ENCODE measurements at regions not wholly inside any gene's neighbourhood (a gene's known extent, or its start where the extent isn't known, plus 50 kb on each side); places are given as distances from the start of the nearest gene placed in this dataset.

DNA sequence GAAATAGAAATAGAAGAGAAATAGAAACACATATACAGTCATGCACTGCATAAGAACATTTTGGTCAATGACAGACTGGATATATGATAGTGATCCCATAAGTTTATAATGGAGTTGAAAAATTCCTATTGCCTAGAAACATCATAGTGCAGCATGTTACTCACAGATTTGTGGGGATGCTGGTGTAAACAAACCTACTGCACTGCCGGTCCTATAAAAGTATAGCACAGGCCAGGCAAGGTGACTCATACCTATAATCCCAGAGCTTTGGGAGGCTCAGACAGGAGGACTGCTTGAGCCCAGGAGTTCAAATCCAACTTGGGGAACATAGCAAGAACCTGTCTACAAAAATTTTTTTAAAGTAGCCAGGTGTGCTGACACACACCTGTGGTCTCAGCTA is 240.6 kb upstream of the MAP3K1 start:
- DNase-seq (ENCODE audit: insufficient read length, low spot score) (no peak), FAIRE-seq (no peak)
- TF ChIP-seq POLR2A (IDR thresholded peaks at IDR 0.05; ENCODE audit: low read depth, low read length) (no peak), SPI1 (IDR thresholded peaks at IDR 0.05; ENCODE audit: low read depth, low read length) (no peak), PAX5 (IDR thresholded peaks at IDR 0.05; ENCODE audit: insufficient read depth, low read length, severe bottlenecking) (no peak), POLR2AphosphoS5 (IDR thresholded peaks at IDR 0.05; ENCODE audit: low read depth, low read length) (no peak), POU2F2 (IDR thresholded peaks at IDR 0.05; ENCODE audit: low read depth, low read length) (no peak), TAF1 (IDR thresholded peaks at IDR 0.05; ENCODE audit: low read depth, low read length) (no peak)

DNA sequence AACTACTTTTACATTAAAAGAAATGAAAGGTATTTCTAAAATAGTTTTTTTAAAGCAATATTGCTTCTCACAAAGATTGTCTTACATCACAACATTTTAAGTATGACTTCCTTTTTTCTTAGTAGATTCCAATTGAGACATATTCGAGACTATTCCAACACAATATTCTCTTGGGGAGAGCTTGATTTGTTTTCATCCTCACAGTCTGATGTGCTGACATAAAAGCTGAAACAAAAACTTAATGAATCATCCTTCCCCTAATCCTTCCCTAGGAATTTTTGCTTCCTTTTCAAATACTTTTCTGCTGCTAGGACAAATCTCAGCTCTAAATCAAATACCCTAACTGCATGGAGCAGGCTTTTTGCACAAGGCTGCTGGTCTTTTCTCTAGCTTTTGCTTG is 245.8 kb upstream of the MAP3K1 start:
- FAIRE-seq (no peak), DNase-seq (ENCODE audit: insufficient read length, low spot score) (no peak)
- TF ChIP-seq TAF1 (IDR thresholded peaks at IDR 0.05; ENCODE audit: low read depth, low read length) (no peak), POLR2A (IDR thresholded peaks at IDR 0.05; ENCODE audit: low read depth, low read length) (no peak), POU2F2 (IDR thresholded peaks at IDR 0.05; ENCODE audit: low read depth, low read length) (no peak), PAX5 (IDR thresholded peaks at IDR 0.05; ENCODE audit: insufficient read depth, low read length, severe bottlenecking) (no peak), POLR2AphosphoS5 (IDR thresholded peaks at IDR 0.05; ENCODE audit: low read depth, low read length) (no peak), SPI1 (IDR thresholded peaks at IDR 0.05; ENCODE audit: low read depth, low read length) (no peak)

DNA sequence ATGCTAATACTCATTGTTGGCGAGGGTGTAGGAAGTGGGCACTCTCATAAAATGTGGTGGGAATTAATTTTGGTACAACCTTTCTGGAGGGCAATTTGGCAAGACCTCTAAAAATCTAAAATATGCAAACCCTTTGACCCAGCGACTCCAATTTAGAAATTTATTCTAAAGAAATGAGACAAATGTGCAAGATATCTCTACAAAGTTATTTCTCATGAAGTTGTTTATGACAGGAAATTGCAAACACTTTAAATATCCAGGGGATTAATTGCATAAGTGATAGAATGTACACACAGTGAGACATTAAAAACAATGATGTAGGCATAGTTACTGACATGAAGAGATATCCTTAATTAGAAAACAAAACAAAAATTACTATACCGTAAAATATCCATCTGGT is 246.3 kb upstream of the MAP3K1 start:
- TF ChIP-seq PAX5 (IDR thresholded peaks at IDR 0.05; ENCODE audit: insufficient read depth, low read length, severe bottlenecking), result no peak
- TF ChIP-seq POLR2A (IDR thresholded peaks at IDR 0.05; ENCODE audit: low read depth, low read length), result no peak
- TF ChIP-seq POLR2AphosphoS5 (IDR thresholded peaks at IDR 0.05; ENCODE audit: low read depth, low read length), result no peak
- TF ChIP-seq TAF1 (IDR thresholded peaks at IDR 0.05; ENCODE audit: low read depth, low read length), result no peak
- no peak for TF ChIP-seq POU2F2 (IDR thresholded peaks at IDR 0.05; ENCODE audit: low read depth, low read length)
- TF ChIP-seq SPI1 (IDR thresholded peaks at IDR 0.05; ENCODE audit: low read depth, low read length), result no peak
- FAIRE-seq, result no peak
- DNase-seq (ENCODE audit: insufficient read length, low spot score), result no peak

DNA sequence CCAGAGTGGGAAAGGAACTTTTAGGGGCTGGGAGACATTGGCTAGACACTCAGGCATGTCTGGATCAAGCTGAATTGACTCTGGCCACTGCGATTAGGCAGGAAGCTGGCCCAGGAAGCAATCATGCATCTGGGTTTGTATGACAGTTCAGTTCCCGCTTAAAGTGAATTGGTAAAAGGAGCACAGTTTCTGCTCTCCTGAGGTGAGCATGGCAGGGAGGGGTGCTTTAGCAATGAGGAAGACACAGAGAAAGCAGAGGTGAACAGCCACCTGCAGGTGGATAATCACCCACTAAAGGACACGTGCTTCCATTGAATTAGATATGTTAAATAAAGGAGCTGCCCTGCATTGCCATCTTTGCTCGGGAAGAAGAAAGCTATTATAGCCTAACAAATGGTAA is 248.1 kb upstream of the MAP3K1 start:
- no peak for DNase-seq (ENCODE audit: insufficient read length, low spot score)
- TF ChIP-seq POU2F2 (IDR thresholded peaks at IDR 0.05; ENCODE audit: low read depth, low read length) (no peak), PAX5 (IDR thresholded peaks at IDR 0.05; ENCODE audit: insufficient read depth, low read length, severe bottlenecking) (no peak), POLR2AphosphoS5 (IDR thresholded peaks at IDR 0.05; ENCODE audit: low read depth, low read length) (no peak), POLR2A (IDR thresholded peaks at IDR 0.05; ENCODE audit: low read depth, low read length) (no peak), SPI1 (IDR thresholded peaks at IDR 0.05; ENCODE audit: low read depth, low read length) (no peak), TAF1 (IDR thresholded peaks at IDR 0.05; ENCODE audit: low read depth, low read length) (no peak)
- no peak for FAIRE-seq

DNA sequence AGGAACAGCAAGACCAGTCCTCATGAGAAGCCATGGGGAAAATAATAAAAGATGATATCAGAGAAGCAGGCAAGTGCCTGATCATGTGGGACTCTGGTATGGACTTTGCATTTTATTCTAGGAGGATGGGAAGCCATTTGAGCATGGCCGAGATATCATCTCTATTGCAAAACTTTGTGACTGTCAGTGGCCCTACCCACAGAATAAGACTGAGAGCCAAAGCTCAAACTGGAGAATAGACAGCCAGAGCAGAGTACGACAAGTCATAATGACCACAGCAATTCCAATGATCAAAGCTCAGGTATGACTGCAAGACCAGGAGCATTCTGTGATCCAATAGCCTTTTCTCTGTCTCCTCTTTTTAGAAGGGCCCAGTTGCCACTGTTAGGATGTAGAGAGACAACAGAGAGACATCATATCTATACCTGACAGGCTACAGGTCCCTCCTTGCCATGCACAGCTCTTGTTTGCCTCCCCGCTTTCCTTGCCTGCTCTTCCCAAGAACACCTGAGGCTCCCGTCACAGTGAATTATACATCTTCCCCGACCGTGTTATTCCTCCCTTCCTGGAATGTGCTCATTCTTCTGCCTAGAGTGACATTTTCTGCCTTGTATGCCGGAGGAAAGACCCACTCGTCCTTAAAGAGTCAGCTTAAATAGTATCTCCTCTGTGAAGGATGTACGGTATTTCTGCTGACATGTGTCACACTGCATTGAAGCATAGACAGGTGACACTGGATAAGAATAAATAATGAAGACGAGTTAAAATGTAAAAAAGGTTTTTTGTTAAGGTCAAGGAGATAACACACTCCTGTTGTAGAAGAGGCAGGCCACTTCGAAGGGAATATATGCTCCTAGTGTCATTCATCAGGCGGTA is 248.7 kb upstream of the MAP3K1 start:
- no peak for DNase-seq (ENCODE audit: insufficient read length, low spot score)

DNA sequence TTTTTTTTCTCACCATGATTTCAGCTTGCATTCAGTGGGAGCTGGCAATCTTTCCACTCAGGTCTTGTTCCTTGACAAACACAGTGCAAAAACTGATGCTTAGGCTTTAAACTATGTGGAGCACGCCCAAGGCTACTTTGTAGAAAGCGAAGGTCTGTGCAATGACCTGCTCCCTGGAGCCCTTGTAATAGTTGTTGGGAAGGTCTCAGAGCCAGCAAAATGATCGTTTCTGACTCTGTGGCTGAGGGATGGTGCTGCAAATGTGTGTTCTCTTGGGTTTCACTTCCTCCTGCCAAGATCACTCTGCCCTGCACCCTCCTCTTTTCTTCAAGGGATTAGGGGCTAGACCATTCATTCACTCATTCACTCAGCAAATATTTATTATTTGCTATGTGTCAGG is 249.7 kb upstream of the MAP3K1 start:
- FAIRE-seq (peak; percentile 81), DNase-seq (ENCODE audit: insufficient read length, low spot score) (no peak)
- TF ChIP-seq PAX5 (IDR thresholded peaks at IDR 0.05; ENCODE audit: insufficient read depth, low read length, severe bottlenecking), result no peak
- peak; percentile 97 for TF ChIP-seq SPI1 (IDR thresholded peaks at IDR 0.05; ENCODE audit: low read depth, low read length)
- TF ChIP-seq POLR2A (IDR thresholded peaks at IDR 0.05; ENCODE audit: low read depth, low read length), result no peak

More for the DNA sequence above, 248.7 kb upstream of the MAP3K1 start:
- FAIRE-seq, result no peak
- TF ChIP-seq POLR2A (IDR thresholded peaks at IDR 0.05; ENCODE audit: low read depth, low read length) (no peak), PAX5 (IDR thresholded peaks at IDR 0.05; ENCODE audit: insufficient read depth, low read length, severe bottlenecking) (no peak), TAF1 (IDR thresholded peaks at IDR 0.05; ENCODE audit: low read depth, low read length) (no peak), POLR2AphosphoS5 (IDR thresholded peaks at IDR 0.05; ENCODE audit: low read depth, low read length) (no peak), SPI1 (IDR thresholded peaks at IDR 0.05; ENCODE audit: low read depth, low read length) (no peak), POU2F2 (IDR thresholded peaks at IDR 0.05; ENCODE audit: low read depth, low read length) (no peak)

DNA sequence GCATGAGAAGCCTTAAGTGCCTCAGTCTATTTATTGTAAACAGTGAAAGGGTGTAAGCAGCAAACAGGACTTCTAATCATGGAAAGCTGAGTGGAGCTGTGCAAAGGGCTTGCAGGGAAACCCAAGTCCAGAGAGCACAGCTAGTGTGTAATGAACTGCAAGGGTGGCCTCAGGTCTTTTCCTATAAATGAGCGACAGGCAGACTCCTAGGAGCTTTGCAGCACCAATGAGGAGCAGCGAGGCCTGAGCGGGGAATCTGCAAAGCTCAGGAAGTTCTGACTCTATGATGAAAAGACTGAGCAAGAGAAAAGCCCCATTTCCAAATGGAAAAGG is 250.1 kb upstream of the MAP3K1 start:
- DNase-seq (ENCODE audit: insufficient read length, low spot score) (no peak), FAIRE-seq (no peak)
- TF ChIP-seq TAF1 (IDR thresholded peaks at IDR 0.05; ENCODE audit: low read depth, low read length), result no peak
- TF ChIP-seq POU2F2 (IDR thresholded peaks at IDR 0.05; ENCODE audit: low read depth, low read length), result no peak
- TF ChIP-seq POLR2AphosphoS5 (IDR thresholded peaks at IDR 0.05; ENCODE audit: low read depth, low read length), result no peak
- TF ChIP-seq SPI1 (IDR thresholded peaks at IDR 0.05; ENCODE audit: low read depth, low read length), result no peak
- no peak for TF ChIP-seq PAX5 (IDR thresholded peaks at IDR 0.05; ENCODE audit: insufficient read depth, low read length, severe bottlenecking)
- TF ChIP-seq POLR2A (IDR thresholded peaks at IDR 0.05; ENCODE audit: low read depth, low read length), result no peak

DNA sequence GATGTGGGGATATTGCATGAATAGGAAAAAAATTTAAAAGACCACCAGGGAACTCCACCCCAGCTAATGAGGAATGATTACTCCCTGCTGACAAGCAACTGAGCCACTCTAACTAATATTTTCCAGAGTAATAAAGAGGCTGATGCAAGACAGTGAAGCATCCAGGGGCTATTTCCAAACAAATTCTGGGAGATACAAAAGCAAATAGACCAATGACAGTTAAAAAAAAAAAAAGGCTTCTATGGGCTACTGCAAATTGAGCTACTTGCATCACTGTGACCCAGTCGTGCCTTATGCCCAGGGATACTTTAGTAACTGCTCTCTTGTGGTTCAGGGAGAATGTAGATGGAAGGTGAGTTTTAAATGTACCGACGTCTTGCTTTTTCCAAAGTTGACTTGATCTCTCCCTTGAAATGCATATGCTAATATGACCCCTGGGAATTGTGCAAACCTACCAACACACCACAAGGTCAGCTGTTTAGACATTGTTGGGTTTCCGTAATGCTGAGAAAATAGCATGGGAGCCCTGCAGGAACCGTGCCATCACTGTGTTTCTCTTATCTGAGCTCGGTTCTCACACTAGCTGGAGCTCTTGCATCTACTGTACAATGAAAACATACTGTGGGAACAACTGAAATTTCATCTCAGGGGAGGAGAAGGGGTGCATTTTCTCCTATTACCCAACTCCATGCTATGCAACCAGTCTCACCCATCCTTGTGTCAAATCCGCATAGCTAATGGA is 250.6 kb upstream of the MAP3K1 start:
- TF ChIP-seq PAX5 (IDR thresholded peaks at IDR 0.05; ENCODE audit: insufficient read depth, low read length, severe bottlenecking), result no peak
- no peak for TF ChIP-seq POLR2A (IDR thresholded peaks at IDR 0.05; ENCODE audit: low read depth, low read length)
- TF ChIP-seq POU2F2 (IDR thresholded peaks at IDR 0.05; ENCODE audit: low read depth, low read length), result no peak
- no peak for TF ChIP-seq POLR2AphosphoS5 (IDR thresholded peaks at IDR 0.05; ENCODE audit: low read depth, low read length)
- TF ChIP-seq SPI1 (IDR thresholded peaks at IDR 0.05; ENCODE audit: low read depth, low read length), result no peak
- no peak for TF ChIP-seq TAF1 (IDR thresholded peaks at IDR 0.05; ENCODE audit: low read depth, low read length)
- DNase-seq (ENCODE audit: insufficient read length, low spot score), result no peak
- no peak for FAIRE-seq

DNA sequence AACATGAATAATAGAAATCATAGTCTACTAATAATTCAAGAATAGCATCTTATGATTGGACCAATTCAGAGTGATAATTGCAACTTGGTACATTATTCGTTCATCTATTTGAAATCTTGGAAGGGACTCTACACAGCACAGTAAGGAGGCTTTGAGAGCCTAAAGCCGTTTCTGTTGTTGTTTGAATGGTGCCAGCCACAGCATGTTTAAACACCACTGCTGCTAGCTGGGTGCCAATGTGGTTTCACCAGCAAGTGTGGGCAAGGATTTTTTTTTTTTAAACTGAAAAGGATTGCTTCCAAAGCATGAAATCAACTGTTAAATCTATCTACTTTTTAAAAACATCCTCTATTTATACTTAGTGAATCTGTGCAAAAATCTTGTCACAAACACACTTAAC is 253.9 kb upstream of the MAP3K1 start:
- TF ChIP-seq POU2F2 (IDR thresholded peaks at IDR 0.05; ENCODE audit: low read depth, low read length), result no peak
- no peak for TF ChIP-seq POLR2A (IDR thresholded peaks at IDR 0.05; ENCODE audit: low read depth, low read length)
- no peak for TF ChIP-seq PAX5 (IDR thresholded peaks at IDR 0.05; ENCODE audit: insufficient read depth, low read length, severe bottlenecking)
- TF ChIP-seq SPI1 (IDR thresholded peaks at IDR 0.05; ENCODE audit: low read depth, low read length), result no peak
- no peak for TF ChIP-seq POLR2AphosphoS5 (IDR thresholded peaks at IDR 0.05; ENCODE audit: low read depth, low read length)
- TF ChIP-seq TAF1 (IDR thresholded peaks at IDR 0.05; ENCODE audit: low read depth, low read length), result no peak
- FAIRE-seq (no peak), DNase-seq (ENCODE audit: insufficient read length, low spot score) (no peak)

Measured in GM12891 (cell line).